GM12873 (cell line): ENCODE measurements at regions not wholly inside any gene's neighbourhood (a gene's known extent, or its start where the extent isn't known, plus 50 kb on each side); places are given as distances from the start of the nearest gene placed in this dataset.

ENCODE experiments used
- CTCF ChIP-seq: IDR thresholded peaks from 2 replicates; pipeline ENCODE4 v1.5.1; 2012; ENCODE audit warnings: low read depth, mild to moderate bottlenecking, moderate library complexity, low read length, control low read depth; ENCODE audit not compliant: insufficient read depth; ENCODE audit errors: missing control alignments

GRCh38 chr7:25727446-25727845 lies 424.6 kb upstream of the NFE2L3 start:
- TF ChIP-seq CTCF = no peak

- no peak for TF ChIP-seq CTCF
Measured at GRCh38 chr7:25727876-25728275, 424.1 kb upstream of the NFE2L3 start.

GRCh38 chr7:25731068-25731845 lies 420.7 kb upstream of the NFE2L3 start:
- TF ChIP-seq CTCF = no peak

- no peak for TF ChIP-seq CTCF
Measured at GRCh38 chr7:25731846-25732245, 420.2 kb upstream of the NFE2L3 start.

- no peak for TF ChIP-seq CTCF
Measured at GRCh38 chr7:25732766-25733217, 419.2 kb upstream of the NFE2L3 start.

GRCh38 chr7:25735674-25736242 lies 416.2 kb upstream of the NFE2L3 start:
- no peak for TF ChIP-seq CTCF

GRCh38 chr7:25738528-25738927 lies 413.5 kb upstream of the NFE2L3 start:
- no peak for TF ChIP-seq CTCF
